T-cell (primary cell): ENCODE measurements at regions not wholly inside any gene's neighbourhood (a gene's known extent, or its start where the extent isn't known, plus 50 kb on each side); places are given as distances from the start of the nearest gene placed in this dataset.

Experiments
- ATAC-seq, 4 experiments: fragments of 200-7000 bp in 3 of 4; fragments of 150-1000 bp in 1 of 4; cut with Tn5 transposase; replicated peaks in 1 of 4; 1 replicate in 3 of 4; 2 replicates in 1 of 4; pipeline ENCODE4 v1.10.0; 2021; ENCODE audit warnings: moderate library complexity in 3 of 4, mild to moderate bottlenecking in 2 of 4, moderate number of reproducible peaks in 1 of 4
- CTCF ChIA-PET, 2 donors: fragments of 300-600 bp; sonication (Branson Sonifier 250); formaldehyde crosslinking; loops; one replicate each; lab custom pipeline; 2022; ENCODE audit warnings: antibody characterized with exemption in 2 of 2; lab: Charles Lee
- POLR2A ChIA-PET, 2 donors: fragments of 300-600 bp; sonication (Branson Sonifier 250); formaldehyde crosslinking; loops; one replicate each; lab custom pipeline; 2022; ENCODE audit warnings: antibody characterized with exemption in 2 of 2; lab: Charles Lee
- DNase-seq, 35 experiments: peaks; one replicate each; pipeline versions ENCODE4 v3.0.0 to v3.0.0-alpha.2; 2013 to 2023
- H3K27ac ChIP-seq: one replicate; pipeline ENCODE4 v1.5.1; 2013; ENCODE audit warnings: low read length
- H3K27me3 ChIP-seq, 2 experiments: replicated peaks in 1 of 2; 1 replicate in 1 of 2; 2 replicates in 1 of 2; pipeline versions ENCODE4 v1.6.1 to v1.7.0; 2013; ENCODE audit warnings: low read length in 1 of 2, mixed read lengths in 1 of 2; ENCODE audit not compliant: control insufficient read depth in 2 of 2, insufficient read depth in 2 of 2; ENCODE audit errors: extremely low read depth in 1 of 2
- H3K36me3 ChIP-seq, 2 donors: 1 replicate in 1 of 2; 2 replicates in 1 of 2; pipeline versions ENCODE4 v1.6.1 to v1.7.0; 2013; ENCODE audit warnings: low read length in 1 of 2; ENCODE audit not compliant: control insufficient read depth in 2 of 2, insufficient read depth in 1 of 2; ENCODE audit errors: extremely low read depth in 1 of 2
- H3K4me1 ChIP-seq, 2 experiments: 1 replicate in 1 of 2; 2 replicates in 1 of 2; pipeline versions ENCODE4 v1.6.1 to v1.7.0; 2013; ENCODE audit warnings: low read length in 2 of 2, mixed read lengths in 1 of 2; ENCODE audit not compliant: insufficient read depth in 2 of 2, control insufficient read depth in 1 of 2; ENCODE audit errors: extremely low read depth in 1 of 2
- H3K4me3 ChIP-seq, 2 donors: 1 replicate in 1 of 2; 2 replicates in 1 of 2; pipeline versions ENCODE4 v1.5.1 to v1.7.0; 2013; ENCODE audit warnings: mild to moderate bottlenecking in 2 of 2, low read length in 1 of 2, moderate library complexity in 1 of 2; ENCODE audit not compliant: control insufficient read depth in 1 of 2; ENCODE audit errors: extremely low read depth in 1 of 2
- H3K9me3 ChIP-seq: 2 replicates; pipeline ENCODE4 v1.7.0; 2013
- H3K27ac Mint-ChIP-seq, 2 donors: one replicate each; pipeline ENCODE4 v1.8.0; 2020 to 2021; ENCODE audit warnings: mild to moderate bottlenecking in 2 of 2, mixed read lengths in 2 of 2
- H3K27me3 Mint-ChIP-seq, 2 donors: one replicate each; pipeline ENCODE4 v1.8.0; 2021 to 2022; ENCODE audit warnings: mixed read lengths in 2 of 2
- H3K36me3 Mint-ChIP-seq: one replicate; pipeline ENCODE4 v1.8.0; 2021; ENCODE audit warnings: mixed read lengths
- H3K4me1 Mint-ChIP-seq, 3 donors: one replicate each; pipeline ENCODE4 v1.8.0; 2020 to 2022; ENCODE audit warnings: mixed read lengths in 3 of 3, mild to moderate bottlenecking in 1 of 3
- H3K4me3 Mint-ChIP-seq, 3 donors: one replicate each; pipeline ENCODE4 v1.8.0; 2020 to 2022; ENCODE audit warnings: mild to moderate bottlenecking in 3 of 3, mixed read lengths in 3 of 3, moderate library complexity in 3 of 3
- H3K9me3 Mint-ChIP-seq, 3 donors: one replicate each; pipeline ENCODE4 v1.8.0; 2020 to 2022; ENCODE audit warnings: mixed read lengths in 3 of 3
- WGBS: methylation state at CpG from one replicate; pipeline ENCODE4 v1.1.5; 2013; ENCODE audit warnings: missing lambda C conversion rate; ENCODE audit not compliant: insufficient coverage; 5-methylcytosine and 5-hydroxymethylcytosine counted together

DNA sequence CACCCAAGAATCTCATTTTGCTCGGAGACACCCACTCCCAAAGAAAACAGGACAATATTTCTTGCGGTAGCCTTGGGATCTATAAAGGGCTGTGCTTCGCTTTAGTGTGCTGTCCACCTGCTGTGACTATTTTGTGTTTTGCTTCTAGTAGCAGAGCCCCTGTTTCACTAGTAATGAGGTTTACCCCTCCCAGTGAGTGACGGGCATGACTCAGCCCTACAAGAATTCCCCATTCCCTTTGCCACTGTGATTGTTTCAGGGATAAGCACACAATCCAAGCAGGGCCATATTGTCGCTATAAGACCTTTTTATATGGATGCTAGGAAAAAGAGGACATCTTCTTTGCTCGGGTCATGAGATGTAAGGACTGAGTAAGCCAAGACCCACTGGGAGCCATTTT, 62.5 kb upstream of the FOXB1 start:
- no peaks in the 10 kb centered on the region for H3K4me1 Mint-ChIP-seq

DNA sequence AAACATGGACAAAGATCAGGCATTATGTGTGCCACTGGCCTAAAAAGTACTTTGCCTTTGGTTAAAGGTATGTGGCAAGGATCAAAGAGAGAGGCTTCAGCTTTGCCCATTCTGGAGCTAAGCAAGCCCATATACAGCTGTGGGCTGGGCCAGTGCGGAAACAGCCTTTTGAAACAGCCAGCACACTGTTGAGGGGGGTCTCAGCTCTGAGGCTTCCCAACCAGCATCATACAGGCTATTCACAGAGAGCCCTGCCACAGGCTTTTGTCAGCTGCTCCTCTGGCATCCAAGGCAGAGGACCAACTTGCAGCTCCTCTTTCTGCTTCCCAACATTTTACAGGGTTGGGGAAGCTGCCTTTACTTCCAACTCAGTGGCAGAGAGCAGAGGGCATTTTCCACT, 63.2 kb upstream of the FOXB1 start:
- H3K9me3 ChIP-seq: no peaks in the 10 kb centered on the region
- no peaks in the 10 kb centered on the region for H3K36me3 Mint-ChIP-seq
- ATAC-seq (no peak), DNase-seq (no peak)
- H3K4me3 ChIP-seq: no peak overlapping the region
- H3K27ac Mint-ChIP-seq: no peak overlapping the region
- peaks cover 0 to 13% of the 10 kb centered on the region in 2 experiments for H3K27me3 ChIP-seq
- 100% methylated on average over 1 of the region's 1 CpG for WGBS
- peaks cover 8 to 18% of the 10 kb centered on the region in 2 donors for H3K27me3 Mint-ChIP-seq
- no peaks in the 10 kb centered on the region for H3K4me1 ChIP-seq
- no peaks in the 10 kb centered on the region for H3K4me1 Mint-ChIP-seq
- no peak overlapping the region for H3K4me3 Mint-ChIP-seq
- H3K9me3 Mint-ChIP-seq: no peaks in the 10 kb centered on the region
- ChIA-PET POLR2A (interaction anchor here in 1 of 2 donors (0.5 kb wide), 1 partner anchor 57 kb away, joined by 3 read pairs; no protein-coding TSS in a partner anchor), CTCF (interaction anchor here in 1 of 2 donors (1.3 kb wide), 1 partner anchor 10 kb away, joined by 3 read pairs; no protein-coding TSS in a partner anchor)
- no peak overlapping the region for H3K27ac ChIP-seq
- no peaks in the 10 kb centered on the region for H3K36me3 ChIP-seq

More for the DNA sequence above, 62.5 kb upstream of the FOXB1 start:
- CTCF ChIA-PET: interaction anchor here in 1 of 2 donors (0.6 to 1.3 kb wide), 2 partner anchors 9 to 17 kb away, joined by 3 read pairs; no protein-coding TSS in a partner anchor
- Histone ChIP-seq H3K4me3 (no peak overlapping the region), H3K36me3 (no peaks in the 10 kb centered on the region), H3K27me3 (peaks cover 0 to 13% of the 10 kb centered on the region in 2 experiments), H3K27ac (no peak overlapping the region), H3K9me3 (no peaks in the 10 kb centered on the region), H3K4me1 (no peaks in the 10 kb centered on the region)
- Mint-ChIP-seq H3K27me3 (peaks cover 8 to 18% of the 10 kb centered on the region in 2 donors), H3K27ac (no peak overlapping the region), H3K4me3 (no peak overlapping the region), H3K36me3 (no peaks in the 10 kb centered on the region), H3K9me3 (no peaks in the 10 kb centered on the region)
- POLR2A ChIA-PET: no interaction called here
- WGBS: 87% methylated on average over 4 of the region's 6 CpGs
- ATAC-seq (no peak), DNase-seq (no peak)

DNA sequence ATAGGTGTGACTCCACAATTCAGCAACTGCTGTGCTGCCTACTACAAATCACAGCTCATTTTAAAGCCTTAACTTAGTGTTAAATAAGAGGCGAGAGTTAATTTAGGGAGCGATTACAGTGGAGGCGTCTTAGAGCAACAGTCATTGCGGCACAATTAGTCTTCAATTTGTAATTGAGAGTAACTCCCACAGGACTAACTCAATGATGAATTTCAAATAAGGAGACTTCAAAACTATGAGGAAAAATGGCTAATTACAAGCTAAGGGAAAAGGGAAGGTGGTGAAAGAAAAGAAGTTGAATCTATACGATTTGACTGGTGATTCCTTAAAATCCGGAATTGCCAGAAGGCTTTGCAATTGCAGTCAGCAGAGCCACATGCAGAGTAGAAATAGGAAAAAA, 63.7 kb upstream of the FOXB1 start:
- H3K4me1 Mint-ChIP-seq: no peaks in the 10 kb centered on the region
- DNase-seq: no peak
- peaks cover 8 to 18% of the 10 kb centered on the region in 2 donors for H3K27me3 Mint-ChIP-seq
- ChIA-PET POLR2A (interaction anchor here in 1 of 2 donors (0.5 kb wide), 1 partner anchor 58 kb away, joined by 3 read pairs; no protein-coding TSS in a partner anchor), CTCF (no interaction called here)
- Histone ChIP-seq H3K4me1 (no peaks in the 10 kb centered on the region), H3K36me3 (no peaks in the 10 kb centered on the region), H3K27ac (no peak overlapping the region), H3K9me3 (no peaks in the 10 kb centered on the region), H3K4me3 (no peak overlapping the region), H3K27me3 (peaks cover 0 to 13% of the 10 kb centered on the region in 2 experiments)
- no peaks in the 10 kb centered on the region for H3K36me3 Mint-ChIP-seq
- no peaks in the 10 kb centered on the region for H3K9me3 Mint-ChIP-seq
- ATAC-seq: no peak
- H3K4me3 Mint-ChIP-seq: no peak overlapping the region
- 100% methylated on average over 2 of the region's 6 CpGs for WGBS
- H3K27ac Mint-ChIP-seq: no peak overlapping the region

DNA sequence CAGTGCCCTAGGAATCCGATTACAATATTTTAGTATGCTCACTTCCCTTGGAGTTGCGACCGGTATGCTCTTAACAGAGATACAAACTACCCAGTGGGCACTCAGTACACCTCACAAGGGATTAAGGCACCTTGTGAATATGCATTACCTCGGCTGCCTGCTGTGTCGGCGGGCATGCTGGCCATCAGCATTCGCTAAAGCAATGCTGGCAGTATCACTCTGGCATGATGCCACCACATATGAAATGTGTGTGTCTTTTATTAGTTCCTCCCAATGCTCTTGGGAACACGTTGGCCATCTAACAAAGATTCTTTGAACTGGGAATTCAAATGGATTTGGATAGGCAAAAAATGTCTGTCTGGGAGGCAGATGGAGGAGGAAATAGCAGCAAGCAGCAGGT, 67.4 kb upstream of the FOXB1 start:
- Histone ChIP-seq H3K9me3 (no peaks in the 10 kb centered on the region), H3K36me3 (no peaks in the 10 kb centered on the region), H3K27me3 (peaks cover 0 to 10% of the 10 kb centered on the region in 2 experiments), H3K4me3 (no peak overlapping the region), H3K4me1 (no peaks in the 10 kb centered on the region), H3K27ac (no peak overlapping the region)
- Mint-ChIP-seq H3K36me3 (no peaks in the 10 kb centered on the region), H3K27me3 (peaks cover 5% of the 10 kb centered on the region in 2 donors), H3K4me3 (no peak overlapping the region), H3K4me1 (no peaks in the 10 kb centered on the region), H3K9me3 (no peaks in the 10 kb centered on the region), H3K27ac (no peak overlapping the region)
- WGBS: 99% methylated on average over 7 of the region's 8 CpGs
- ChIA-PET POLR2A (interaction anchor here in 1 of 2 donors (0.8 kb wide), 1 partner anchor 16 kb away, joined by 3 read pairs; no protein-coding TSS in a partner anchor), CTCF (no interaction called here)
- ATAC-seq (no peak), DNase-seq (no peak)

DNA sequence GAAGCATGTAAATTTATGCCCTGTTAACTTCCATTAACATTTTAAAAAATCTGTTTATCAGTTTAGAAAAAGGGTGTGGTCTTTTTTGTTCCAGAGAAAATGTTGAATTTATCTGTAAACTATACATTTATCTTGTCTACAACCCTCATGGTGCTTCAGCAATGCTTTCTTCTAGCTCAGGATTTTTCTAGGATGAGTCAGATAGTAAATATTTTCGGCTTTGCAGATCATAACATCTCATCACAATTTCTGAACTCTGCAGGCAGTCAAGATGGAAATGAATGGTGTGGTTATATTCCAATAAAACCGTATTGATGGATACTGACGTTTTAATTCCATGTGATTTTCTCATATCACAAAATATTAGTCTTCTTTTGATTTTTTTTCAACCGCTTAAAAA, 70.5 kb upstream of the FOXB1 start:
- no peaks in the 10 kb centered on the region for H3K4me1 ChIP-seq
- no peak for DNase-seq
- CTCF ChIA-PET: no interaction called here
- H3K27ac Mint-ChIP-seq: no peak overlapping the region
- peaks cover 0 to 5% of the 10 kb centered on the region in 2 experiments for H3K27me3 ChIP-seq
- H3K36me3 ChIP-seq: no peaks in the 10 kb centered on the region
- WGBS: no CpG with 5 or more reads among the region's 4 CpGs
- H3K27ac ChIP-seq: no peak overlapping the region
- H3K4me1 Mint-ChIP-seq: no peaks in the 10 kb centered on the region
- H3K36me3 Mint-ChIP-seq: no peaks in the 10 kb centered on the region
- no peak overlapping the region for H3K4me3 Mint-ChIP-seq
- H3K4me3 ChIP-seq: no peak overlapping the region
- POLR2A ChIA-PET: no interaction called here
- H3K9me3 ChIP-seq: no peaks in the 10 kb centered on the region
- no peaks in the 10 kb centered on the region for H3K9me3 Mint-ChIP-seq
- peaks cover 3 to 8% of the 10 kb centered on the region in 2 donors for H3K27me3 Mint-ChIP-seq
- no peak for ATAC-seq

DNA sequence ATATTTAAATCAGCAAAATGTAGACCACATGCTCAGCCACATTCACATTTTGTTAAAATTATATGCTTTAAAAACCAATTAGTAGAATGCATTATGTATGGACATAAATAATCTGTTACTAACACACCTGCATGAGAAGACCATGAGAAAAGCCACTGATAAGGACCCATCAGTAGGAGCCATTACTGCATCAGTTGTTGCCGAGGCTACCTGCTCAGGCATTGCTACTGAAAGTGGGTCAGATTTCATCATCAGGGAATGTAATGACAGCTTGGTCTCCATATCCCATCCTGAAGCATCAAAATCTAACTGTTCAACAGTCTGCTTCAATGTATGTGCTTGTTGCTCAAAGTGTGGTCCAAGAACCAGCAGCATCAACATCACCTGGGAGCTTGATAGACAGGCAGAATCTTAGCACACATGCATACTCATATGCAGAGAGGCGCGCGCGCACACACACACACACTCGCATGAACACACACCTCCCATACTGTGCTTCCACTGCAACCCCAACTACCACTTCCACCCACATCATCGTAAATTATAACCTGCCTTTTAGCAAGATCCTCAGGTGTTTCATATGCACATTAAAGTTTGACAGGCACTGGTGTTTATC, 72.4 kb upstream of the FOXB1 start:
- 86% methylated on average over 7 of the region's 7 CpGs for WGBS
- Histone ChIP-seq H3K27ac (no peak overlapping the region), H3K4me3 (no peak overlapping the region), H3K27me3 (no peaks in the 10 kb centered on the region), H3K36me3 (no peaks in the 10 kb centered on the region), H3K9me3 (no peaks in the 10 kb centered on the region), H3K4me1 (no peaks in the 10 kb centered on the region)
- POLR2A ChIA-PET: no interaction called here
- CTCF ChIA-PET: no interaction called here
- H3K4me1 Mint-ChIP-seq: no peaks in the 10 kb centered on the region
- no peak for ATAC-seq
- H3K36me3 Mint-ChIP-seq: no peaks in the 10 kb centered on the region
- no peak for DNase-seq
- no peak overlapping the region for H3K27ac Mint-ChIP-seq
- H3K27me3 Mint-ChIP-seq: peaks cover 14 to 18% of the 10 kb centered on the region in 2 donors
- no peaks in the 10 kb centered on the region for H3K9me3 Mint-ChIP-seq
- H3K4me3 Mint-ChIP-seq: no peak overlapping the region
